GM12878 (cell line): ENCODE measurements at regions not wholly inside any gene's neighbourhood (a gene's known extent, or its start where the extent isn't known, plus 50 kb on each side); places are given as distances from the start of the nearest gene placed in this dataset.

ENCODE experiments used
- ATAC-seq: fragments of 200-7000 bp; cut with Tn5 transposase; 3 replicates; pipeline ENCODE4 v1.9.1; 2020; ENCODE audit warnings: mild to moderate bottlenecking, moderate library complexity
- BruUV-seq: library from RNA; stranded (reverse); fragments of 400-500 nt; replicated peaks from 2 replicates; lab custom pipeline; 2021; lab: Mats Ljungman, UMichigan
- CTCF ChIA-PET: fragments of 300-600 bp; sonication (Branson Sonifier 250); formaldehyde crosslinking; extraction: SDS; loops from one replicate; lab custom pipeline; 2021; ENCODE audit warnings: inconsistent platforms; lab: Yijun Ruan, JAX
- POLR2A ChIA-PET: fragments of 350-600 bp; formaldehyde crosslinking; extraction: SDS; loops from one replicate; lab custom pipeline; 2021; ENCODE audit warnings: inconsistent platforms; lab: Charles Lee
- RAD21 ChIA-PET: fragments of 300-600 bp; sonication (Branson Sonifier 250); formaldehyde crosslinking; loops from one replicate; lab custom pipeline; 2023; ENCODE audit warnings: antibody characterized with exemption; ENCODE audit not compliant: unreplicated experiment; lab: Charles Lee
- SMC1A ChIA-PET: fragments of 300-600 bp; sonication (Branson Sonifier 250); formaldehyde crosslinking; loops from one replicate; lab custom pipeline; 2023; ENCODE audit not compliant: unreplicated experiment, uncharacterized antibody; lab: Charles Lee
- DNase-seq: peaks from one replicate; pipeline ENCODE4 v3.0.0-alpha.2; 2011; ENCODE audit warnings: low read depth, low spot score
- FAIRE-seq: peaks from 3 replicates; lab custom pipeline; 2011; peaks lifted over from hg19 to GRCh38; lab: Jason Lieb, UNC
- H2AFZ ChIP-seq: 2 replicates; pipeline ENCODE4 v1.6.0; 2011; ENCODE audit warnings: low read depth, low read length, control low read depth; ENCODE audit not compliant: control insufficient read depth
- H3K27ac ChIP-seq: 2 replicates; pipeline ENCODE4 v1.5.1; 2011; ENCODE audit warnings: control low read depth; ENCODE audit not compliant: control insufficient read depth, insufficient read depth
- H3K27me3 ChIP-seq, 2 experiments: replicated peaks in 1 of 2; 2 replicates each; pipeline versions ENCODE4 v1.6.0 to v1.6.1; 2011; ENCODE audit warnings: low read length in 1 of 2; ENCODE audit not compliant: control insufficient read depth in 2 of 2, insufficient read depth in 2 of 2
- H3K36me3 ChIP-seq, 2 experiments: 2 replicates each; pipeline ENCODE4 v1.5.1; 2011; ENCODE audit warnings: low read length in 1 of 2; ENCODE audit not compliant: control insufficient read depth in 2 of 2, insufficient read depth in 2 of 2
- H3K4me1 ChIP-seq: 2 replicates; pipeline ENCODE4 v1.6.1; 2011; ENCODE audit warnings: mild to moderate bottlenecking, low read length, moderate library complexity, mixed read lengths; ENCODE audit not compliant: control insufficient read depth, insufficient read depth
- H3K4me2 ChIP-seq: 2 replicates; pipeline ENCODE4 v1.6.0; 2011; ENCODE audit warnings: control low read depth; ENCODE audit not compliant: control insufficient read depth, insufficient read depth
- H3K4me3 ChIP-seq: fragments of 200-600 bp; sonication (generic); 2 replicates; pipeline ENCODE4 v1.5.1; 2016
- H3K79me2 ChIP-seq: 2 replicates; pipeline ENCODE4 v1.6.0; 2011; ENCODE audit warnings: low read length; ENCODE audit not compliant: control insufficient read depth, insufficient read depth
- H3K9ac ChIP-seq: 2 replicates; pipeline ENCODE4 v1.8.0; 2011; ENCODE audit warnings: low read length, control low read depth, mixed read lengths; ENCODE audit not compliant: control insufficient read depth, insufficient read depth
- H3K9me3 ChIP-seq: replicated peaks from 3 replicates; pipeline ENCODE4 v1.5.1; 2011; ENCODE audit warnings: mild to moderate bottlenecking, low read length; ENCODE audit not compliant: control insufficient read depth, insufficient read depth
- H4K20me1 ChIP-seq: 2 replicates; pipeline ENCODE4 v1.6.0; 2011; ENCODE audit not compliant: control insufficient read depth, insufficient read depth
- CBFB ChIP-seq: IDR thresholded peaks from 2 replicates; pipeline ENCODE4 v1.6.1; 2016; ENCODE audit warnings: antibody characterized with exemption, low read depth
- CHD1 ChIP-seq: IDR thresholded peaks from 2 replicates; pipeline ENCODE4 v1.6.1; 2012; ENCODE audit warnings: low read depth, low read length, improper control_type of control experiment
- CREB1 ChIP-seq: IDR thresholded peaks from 2 replicates; pipeline ENCODE4 v1.6.1; 2012; ENCODE audit warnings: low read depth, mild to moderate bottlenecking, inconsistent platforms
- FOS ChIP-seq: IDR thresholded peaks from 3 replicates; pipeline ENCODE4 v1.6.1; 2011; ENCODE audit warnings: borderline replicate concordance; ENCODE audit not compliant: insufficient read length; ENCODE audit errors: extremely low read depth
- HDAC2 ChIP-seq: fragments of 200-600 bp; sonication (generic); IDR thresholded peaks from 2 replicates; pipeline ENCODE4 v1.6.1; 2017
- IRF3 ChIP-seq: fragments of 450-650 bp; IDR thresholded peaks from 2 replicates; pipeline ENCODE4 v1.6.1; 2014; ENCODE audit warnings: mild to moderate bottlenecking
- JUND ChIP-seq: IDR thresholded peaks from 2 replicates; pipeline ENCODE4 v1.6.1; 2012; ENCODE audit warnings: low read depth, mild to moderate bottlenecking, low read length, improper control_type of control experiment, moderate library complexity
- KDM1A ChIP-seq: fragments of 200-600 bp; sonication (generic); IDR thresholded peaks from 2 replicates; pipeline ENCODE4 v1.6.1; 2016; ENCODE audit warnings: borderline replicate concordance
- MEF2B ChIP-seq: fragments of 450-650 bp; IDR thresholded peaks from 2 replicates; pipeline ENCODE4 v1.6.1; 2018; ENCODE audit warnings: mild to moderate bottlenecking, moderate library complexity; ENCODE audit not compliant: partially characterized antibody, poor library complexity, severe bottlenecking
- NR2C2 ChIP-seq: IDR thresholded peaks from 2 replicates; pipeline ENCODE4 v1.6.1; 2011; ENCODE audit warnings: borderline replicate concordance, low read depth; ENCODE audit not compliant: control insufficient read depth, insufficient read length
- PBX3 ChIP-seq: IDR thresholded peaks from 2 replicates; pipeline ENCODE4 v1.6.1; 2011; ENCODE audit warnings: mild to moderate bottlenecking, low read depth, low read length, moderate library complexity; ENCODE audit not compliant: insufficient replicate concordance
- RUNX3 ChIP-seq: IDR thresholded peaks from 2 replicates; pipeline ENCODE4 v1.6.1; 2012; ENCODE audit warnings: low read length, inconsistent platforms
- SMAD1 ChIP-seq: fragments of 450-650 bp; IDR thresholded peaks from 2 replicates; pipeline ENCODE4 v1.6.1; 2018; ENCODE audit warnings: mild to moderate bottlenecking, low read depth; ENCODE audit not compliant: partially characterized antibody
- TCF3 ChIP-seq: IDR thresholded peaks from 2 replicates; pipeline ENCODE4 v1.6.1; 2012; ENCODE audit warnings: low read depth, mild to moderate bottlenecking, low read length, borderline replicate concordance; ENCODE audit not compliant: insufficient read depth
- USF2 ChIP-seq: IDR thresholded peaks from 2 replicates; pipeline ENCODE4 v1.6.1; 2011; ENCODE audit warnings: low read depth, low read length, improper control_type of control experiment, borderline replicate concordance
- in situ Hi-C: fragments of 300-500 bp; cut with MboI; formaldehyde crosslinking; loops from 9 replicates; pipeline ENCODE4 v1.14.3; 2018; ENCODE audit warnings: mixed read lengths
- intact Hi-C: fragments of 100-400 bp; cut with micrococcal nuclease; formaldehyde crosslinking; loops from one replicate; pipeline ENCODE4 v1.14.2; 2022; ENCODE audit not compliant: unreplicated experiment
- TF ChIP-seq, protein P1 (sequence below): fragments of 450-650 bp; IDR thresholded peaks from 2 replicates; pipeline ENCODE4 v1.6.1; 2016; ENCODE audit warnings: mild to moderate bottlenecking
- TF ChIP-seq, protein P2 (sequence below): fragments of 450-650 bp; IDR thresholded peaks from 2 replicates; pipeline ENCODE4 v1.6.1; 2016; ENCODE audit warnings: mild to moderate bottlenecking, moderate library complexity, borderline replicate concordance

GRCh38 chr5:13143214-13143613, 801.3 kb downstream of the DNAH5 start:
- DNase-seq (no peak), FAIRE-seq (no peak), ATAC-seq (no peak)
- no peaks in the 10 kb centered on the region for H3K36me3 ChIP-seq
- no peaks in the 10 kb centered on the region for H3K4me1 ChIP-seq
- intact Hi-C loops (no loop called here), in situ Hi-C loops (no loop called here)
- ChIA-PET POLR2A (no interaction called here), SMC1A (no interaction called here), RAD21 (no interaction called here), CTCF (no interaction called here)
- no peak overlapping the region for H2AFZ ChIP-seq
- H3K27ac ChIP-seq = no peak overlapping the region
- no peaks in the 10 kb centered on the region for H3K27me3 ChIP-seq
- no peaks in the 10 kb centered on the region for H3K79me2 ChIP-seq
- no peak overlapping the region for H3K4me3 ChIP-seq
- BruUV-seq = no TSS peak
- no peak overlapping the region for H3K4me2 ChIP-seq
- no peaks in the 10 kb centered on the region for H3K9me3 ChIP-seq
- no peak overlapping the region for H3K9ac ChIP-seq
- H4K20me1 ChIP-seq = no peaks in the 10 kb centered on the region
- TF ChIP-seq KDM1A (no peak), USF2 (no peak), CBFB (no peak), MEF2B (no peak), NR2C2 (no peak), IRF3 (no peak), SMAD1 (no peak), CREB1 (no peak), CHD1 (no peak), TCF3 (no peak), HDAC2 (no peak), JUND (no peak), PBX3 (no peak), RUNX3 (no peak), FOS (no peak)
- TF ChIP-seq, protein P1, sequence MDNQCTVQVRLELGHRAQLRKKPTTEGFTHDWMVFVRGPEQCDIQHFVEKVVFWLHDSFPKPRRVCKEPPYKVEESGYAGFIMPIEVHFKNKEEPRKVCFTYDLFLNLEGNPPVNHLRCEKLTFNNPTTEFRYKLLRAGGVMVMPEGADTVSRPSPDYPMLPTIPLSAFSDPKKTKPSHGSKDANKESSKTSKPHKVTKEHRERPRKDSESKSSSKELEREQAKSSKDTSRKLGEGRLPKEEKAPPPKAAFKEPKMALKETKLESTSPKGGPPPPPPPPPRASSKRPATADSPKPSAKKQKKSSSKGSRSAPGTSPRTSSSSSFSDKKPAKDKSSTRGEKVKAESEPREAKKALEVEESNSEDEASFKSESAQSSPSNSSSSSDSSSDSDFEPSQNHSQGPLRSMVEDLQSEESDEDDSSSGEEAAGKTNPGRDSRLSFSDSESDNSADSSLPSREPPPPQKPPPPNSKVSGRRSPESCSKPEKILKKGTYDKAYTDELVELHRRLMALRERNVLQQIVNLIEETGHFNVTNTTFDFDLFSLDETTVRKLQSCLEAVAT = no peak
- TF ChIP-seq, protein P2, sequence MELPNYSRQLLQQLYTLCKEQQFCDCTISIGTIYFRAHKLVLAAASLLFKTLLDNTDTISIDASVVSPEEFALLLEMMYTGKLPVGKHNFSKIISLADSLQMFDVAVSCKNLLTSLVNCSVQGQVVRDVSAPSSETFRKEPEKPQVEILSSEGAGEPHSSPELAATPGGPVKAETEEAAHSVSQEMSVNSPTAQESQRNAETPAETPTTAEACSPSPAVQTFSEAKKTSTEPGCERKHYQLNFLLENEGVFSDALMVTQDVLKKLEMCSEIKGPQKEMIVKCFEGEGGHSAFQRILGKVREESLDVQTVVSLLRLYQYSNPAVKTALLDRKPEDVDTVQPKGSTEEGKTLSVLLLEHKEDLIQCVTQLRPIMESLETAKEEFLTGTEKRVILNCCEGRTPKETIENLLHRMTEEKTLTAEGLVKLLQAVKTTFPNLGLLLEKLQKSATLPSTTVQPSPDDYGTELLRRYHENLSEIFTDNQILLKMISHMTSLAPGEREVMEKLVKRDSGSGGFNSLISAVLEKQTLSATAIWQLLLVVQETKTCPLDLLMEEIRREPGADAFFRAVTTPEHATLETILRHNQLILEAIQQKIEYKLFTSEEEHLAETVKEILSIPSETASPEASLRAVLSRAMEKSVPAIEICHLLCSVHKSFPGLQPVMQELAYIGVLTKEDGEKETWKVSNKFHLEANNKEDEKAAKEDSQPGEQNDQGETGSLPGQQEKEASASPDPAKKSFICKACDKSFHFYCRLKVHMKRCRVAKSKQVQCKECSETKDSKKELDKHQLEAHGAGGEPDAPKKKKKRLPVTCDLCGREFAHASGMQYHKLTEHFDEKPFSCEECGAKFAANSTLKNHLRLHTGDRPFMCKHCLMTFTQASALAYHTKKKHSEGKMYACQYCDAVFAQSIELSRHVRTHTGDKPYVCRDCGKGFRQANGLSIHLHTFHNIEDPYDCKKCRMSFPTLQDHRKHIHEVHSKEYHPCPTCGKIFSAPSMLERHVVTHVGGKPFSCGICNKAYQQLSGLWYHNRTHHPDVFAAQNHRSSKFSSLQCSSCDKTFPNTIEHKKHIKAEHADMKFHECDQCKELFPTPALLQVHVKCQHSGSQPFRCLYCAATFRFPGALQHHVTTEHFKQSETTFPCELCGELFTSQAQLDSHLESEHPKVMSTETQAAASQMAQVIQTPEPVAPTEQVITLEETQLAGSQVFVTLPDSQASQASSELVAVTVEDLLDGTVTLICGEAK = no peak
